HUES48 (cell line): ENCODE measurements at regions not wholly inside any gene's neighbourhood (a gene's known extent, or its start where the extent isn't known, plus 50 kb on each side); places are given as distances from the start of the nearest gene placed in this dataset.

Source experiments
- H3K27ac ChIP-seq: one replicate; pipeline ENCODE4 v1.7.0; 2013; ENCODE audit warnings: low read depth, low read length, inconsistent platforms
- H3K27me3 ChIP-seq: 2 replicates; pipeline ENCODE4 v1.6.1; 2013; ENCODE audit warnings: mild to moderate bottlenecking, low read length; ENCODE audit not compliant: control insufficient read depth, insufficient read depth
- H3K36me3 ChIP-seq: 2 replicates; pipeline ENCODE4 v1.6.1; 2013; ENCODE audit warnings: low read length; ENCODE audit not compliant: control insufficient read depth, insufficient read depth
- H3K4me1 ChIP-seq: 2 replicates; pipeline ENCODE4 v1.6.1; 2013; ENCODE audit warnings: mild to moderate bottlenecking, low read length; ENCODE audit not compliant: control insufficient read depth, insufficient read depth
- H3K4me3 ChIP-seq: 2 replicates; pipeline ENCODE4 v1.5.1; 2013; ENCODE audit warnings: mild to moderate bottlenecking, low read depth, low read length
- H3K9ac ChIP-seq: 2 replicates; pipeline ENCODE4 v1.6.1; 2013; ENCODE audit warnings: mild to moderate bottlenecking, low read depth, low read length, moderate library complexity
- H3K9me3 ChIP-seq: 2 replicates; pipeline ENCODE4 v1.6.1; 2013; ENCODE audit warnings: low read length; ENCODE audit not compliant: control insufficient read depth, insufficient read depth

DNA sequence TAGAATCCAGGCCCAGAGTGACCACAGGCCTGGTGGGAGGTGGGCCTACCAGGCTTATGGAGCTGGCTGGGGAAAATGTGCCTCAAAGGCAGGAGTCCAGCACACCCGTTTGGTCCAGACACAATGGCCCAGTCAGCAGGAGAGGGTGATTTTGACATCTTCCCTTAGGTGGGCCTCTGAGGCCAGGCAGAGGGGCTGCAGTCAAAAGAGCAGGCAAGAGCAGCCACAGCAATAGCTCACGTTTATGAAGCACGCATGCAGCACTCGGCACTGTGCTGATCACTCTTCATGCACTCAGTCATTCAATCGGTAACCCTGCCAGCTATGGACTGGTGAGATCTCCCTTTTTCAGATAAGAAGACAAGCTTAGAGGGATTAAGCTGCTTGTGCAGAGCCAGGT lies 146.8 kb downstream of the LRIG2 start:
- no peaks in the 10 kb centered on the region for H3K36me3 ChIP-seq
- H3K9me3 ChIP-seq: peaks cover 8% of the 10 kb centered on the region
- no peak overlapping the region for H3K4me3 ChIP-seq
- H3K27ac ChIP-seq: no peak overlapping the region
- H3K9ac ChIP-seq: no peak overlapping the region
- peaks cover 13% of the 10 kb centered on the region for H3K4me1 ChIP-seq
- no peaks in the 10 kb centered on the region for H3K27me3 ChIP-seq

GRCh38 chr1:113223040-113223439 lies 150.0 kb downstream of the LRIG2 start:
- Histone ChIP-seq H3K36me3 (no peaks in the 10 kb centered on the region), H3K27ac (no peak overlapping the region)

GRCh38 chr1:113223546-113223945 lies 150.5 kb downstream of the LRIG2 start:
- no peaks in the 10 kb centered on the region for H3K36me3 ChIP-seq
- peaks cover 13% of the 10 kb centered on the region for H3K4me1 ChIP-seq
- H3K4me3 ChIP-seq: no peak overlapping the region
- no peak overlapping the region for H3K27ac ChIP-seq
- H3K9ac ChIP-seq: 0 out of 2 replicates have a peak overlapping the region, but pooled peaks have one; percentile 18
- no peaks in the 10 kb centered on the region for H3K9me3 ChIP-seq
- H3K27me3 ChIP-seq: no peaks in the 10 kb centered on the region

More at GRCh38 chr1:113223040-113223439, 150.0 kb downstream of the LRIG2 start:
- Histone ChIP-seq H3K4me1 (peaks cover 13% of the 10 kb centered on the region), H3K9me3 (no peaks in the 10 kb centered on the region), H3K27me3 (no peaks in the 10 kb centered on the region), H3K4me3 (no peak overlapping the region), H3K9ac (no peak overlapping the region)

- H3K4me3 ChIP-seq: no peak overlapping the region
- H3K9ac ChIP-seq: no peak overlapping the region
- peaks cover 8% of the 10 kb centered on the region for H3K4me1 ChIP-seq
- H3K27me3 ChIP-seq: no peaks in the 10 kb centered on the region
- H3K36me3 ChIP-seq: no peaks in the 10 kb centered on the region
- H3K9me3 ChIP-seq: no peaks in the 10 kb centered on the region
- no peak overlapping the region for H3K27ac ChIP-seq
These were observed 153.2 kb downstream of the LRIG2 start for GRCh38 chr1:113226148-113226547.

- Histone ChIP-seq H3K9me3 (no peaks in the 10 kb centered on the region), H3K4me3 (no peak overlapping the region), H3K9ac (no peak overlapping the region), H3K27me3 (no peaks in the 10 kb centered on the region), H3K27ac (no peak overlapping the region), H3K4me1 (peaks cover 13% of the 10 kb centered on the region), H3K36me3 (no peaks in the 10 kb centered on the region)
These were observed 158.4 kb upstream of the MAGI3 start for GRCh38 chr1:113231866-113232265.

- H3K9ac ChIP-seq: no peak overlapping the region
- H3K4me1 ChIP-seq: peaks cover 13% of the 10 kb centered on the region
These were observed 156.9 kb upstream of the MAGI3 start for GRCh38 chr1:113233441-113233840.

GRCh38 chr1:113241237-113241636 lies 149.1 kb upstream of the MAGI3 start:
- Histone ChIP-seq H3K9me3 (no peaks in the 10 kb centered on the region), H3K9ac (no peak overlapping the region), H3K36me3 (no peaks in the 10 kb centered on the region), H3K4me1 (no peaks in the 10 kb centered on the region), H3K4me3 (no peak overlapping the region), H3K27me3 (no peaks in the 10 kb centered on the region), H3K27ac (no peak overlapping the region)

More at GRCh38 chr1:113233441-113233840, 156.9 kb upstream of the MAGI3 start:
- H3K27me3 ChIP-seq: no peaks in the 10 kb centered on the region
- H3K27ac ChIP-seq: no peak overlapping the region
- no peaks in the 10 kb centered on the region for H3K36me3 ChIP-seq
- no peak overlapping the region for H3K4me3 ChIP-seq
- no peaks in the 10 kb centered on the region for H3K9me3 ChIP-seq

GRCh38 chr1:113242481-113242880 lies 147.8 kb upstream of the MAGI3 start:
- Histone ChIP-seq H3K27me3 (no peaks in the 10 kb centered on the region), H3K27ac (no peak overlapping the region), H3K9ac (no peak overlapping the region), H3K9me3 (no peaks in the 10 kb centered on the region), H3K4me3 (no peak overlapping the region), H3K4me1 (no peaks in the 10 kb centered on the region), H3K36me3 (no peaks in the 10 kb centered on the region)

GRCh38 chr1:113243529-113243928 lies 146.8 kb upstream of the MAGI3 start:
- Histone ChIP-seq H3K27ac (no peak overlapping the region), H3K4me1 (no peaks in the 10 kb centered on the region), H3K36me3 (no peaks in the 10 kb centered on the region), H3K27me3 (no peaks in the 10 kb centered on the region), H3K4me3 (no peak overlapping the region), H3K9ac (no peak overlapping the region), H3K9me3 (no peaks in the 10 kb centered on the region)

GRCh38 chr1:113244112-113244820 lies 146.0 kb upstream of the MAGI3 start:
- Histone ChIP-seq H3K9ac (no peak overlapping the region), H3K4me3 (no peak overlapping the region), H3K27ac (no peak overlapping the region), H3K9me3 (no peaks in the 10 kb centered on the region), H3K4me1 (no peaks in the 10 kb centered on the region), H3K36me3 (no peaks in the 10 kb centered on the region), H3K27me3 (no peaks in the 10 kb centered on the region)

DNA sequence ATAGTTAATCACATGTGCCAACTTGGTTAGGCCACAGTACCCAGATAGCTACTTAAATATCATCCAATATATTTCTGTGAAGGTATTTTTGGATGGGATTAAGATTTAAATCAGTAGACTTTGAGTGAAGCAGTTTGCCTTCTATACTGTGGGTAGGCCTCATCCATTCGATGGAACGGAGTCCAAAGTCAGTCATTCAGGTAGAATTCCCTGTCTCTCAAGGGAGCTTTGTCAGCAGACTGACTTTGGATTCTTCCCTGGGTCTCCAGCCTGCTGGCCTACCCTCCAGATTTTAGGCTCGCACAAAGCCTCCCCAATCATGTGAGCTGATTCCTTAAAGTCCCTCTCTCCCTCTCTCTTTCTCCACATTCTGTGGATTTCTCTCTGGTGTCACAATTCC lies 145.1 kb upstream of the MAGI3 start:
- H3K9me3 ChIP-seq: no peaks in the 10 kb centered on the region
- H3K27me3 ChIP-seq: no peaks in the 10 kb centered on the region
- no peak overlapping the region for H3K27ac ChIP-seq
- H3K4me1 ChIP-seq: no peaks in the 10 kb centered on the region
- no peak overlapping the region for H3K9ac ChIP-seq
- H3K36me3 ChIP-seq: no peaks in the 10 kb centered on the region
- no peak overlapping the region for H3K4me3 ChIP-seq
